ENCODE measurements at regions not wholly inside any gene's neighbourhood (a gene's known extent, or its start where the extent isn't known, plus 50 kb on each side); places are given as distances from the start of the nearest gene placed in this dataset.
"Not testable (repeated sequence)": the region's sequence is repeated elsewhere in the genome, so short reads cannot be mapped to it uniquely, and the experiment has no call there.

- no peak for DNase-seq (ENCODE audit: low spot score)
Observed at GRCh38 chr2:375956-376307, 88.0 kb upstream of the ALKAL2 start.

GRCh38 chr2:375270-375955 is 87.5 kb upstream of the ALKAL2 start:
- no peak for DNase-seq (ENCODE audit: low spot score)

GRCh38 chr2:368386-368785 is 80.5 kb upstream of the ALKAL2 start:
- no peak for DNase-seq (ENCODE audit: low spot score)

GRCh38 chr2:367246-367645 is 79.4 kb upstream of the ALKAL2 start:
- no peak for DNase-seq (ENCODE audit: low spot score)

- DNase-seq (ENCODE audit: low spot score), result no peak
Observed at GRCh38 chr2:366706-367105, 78.8 kb upstream of the ALKAL2 start.

GRCh38 chr2:365367-366275 is 77.7 kb upstream of the ALKAL2 start:
- no peak for DNase-seq (ENCODE audit: low spot score)

- DNase-seq (ENCODE audit: low spot score), result no peak
Observed at GRCh38 chr2:363824-364470, 76.1 kb upstream of the ALKAL2 start.

GRCh38 chr2:362924-363323 is 75.0 kb upstream of the ALKAL2 start:
- no peak for DNase-seq (ENCODE audit: low spot score)

GRCh38 chr2:360124-360523 is 72.2 kb upstream of the ALKAL2 start:
- DNase-seq (ENCODE audit: low spot score), result no peak

GRCh38 chr2:359047-359446 is 71.2 kb upstream of the ALKAL2 start:
- no peak for DNase-seq (ENCODE audit: low spot score)

- no peak for DNase-seq (ENCODE audit: low spot score)
Observed at GRCh38 chr2:357811-358210, 69.9 kb upstream of the ALKAL2 start.

GRCh38 chr2:356304-356703 is 68.4 kb upstream of the ALKAL2 start:
- DNase-seq (ENCODE audit: low spot score), result not testable (repeated sequence)

GRCh38 chr2:355773-356172 is 67.9 kb upstream of the ALKAL2 start:
- no peak for DNase-seq (ENCODE audit: low spot score)

GRCh38 chr2:352696-353095 is 64.8 kb upstream of the ALKAL2 start:
- DNase-seq (ENCODE audit: low spot score), result no peak

GRCh38 chr2:349390-349789 is 61.5 kb upstream of the ALKAL2 start:
- no peak for DNase-seq (ENCODE audit: low spot score)

- DNase-seq (ENCODE audit: low spot score), result no peak
Observed at GRCh38 chr2:348361-348916, 60.5 kb upstream of the ALKAL2 start.

- no peak for DNase-seq (ENCODE audit: low spot score)
Observed at GRCh38 chr2:344811-345210, 56.9 kb upstream of the ALKAL2 start.

GRCh38 chr2:343355-343754 is 55.5 kb upstream of the ALKAL2 start:
- DNase-seq (ENCODE audit: low spot score), result no peak

GRCh38 chr2:341912-342311 is 54.0 kb upstream of the ALKAL2 start:
- DNase-seq (ENCODE audit: low spot score), result no peak

- no peak for DNase-seq (ENCODE audit: low spot score)
Observed at GRCh38 chr2:341017-341542, 53.2 kb upstream of the ALKAL2 start.
